ENCODE measurements at regions not wholly inside any gene's neighbourhood (a gene's known extent, or its start where the extent isn't known, plus 50 kb on each side); places are given as distances from the start of the nearest gene placed in this dataset.

- TF ChIP-seq TEAD1 (CRISPR knock-in tag; IDR thresholded peaks at IDR 0.05) (no peak), ERG (CRISPR knock-in tag; IDR thresholded peaks at IDR 0.05) (no peak), ZNF219 (CRISPR knock-in tag; IDR thresholded peaks at IDR 0.05; ENCODE audit: borderline replicate concordance) (no peak)
- Mint-ChIP-seq H3K27me3 (ENCODE audit: low read depth) (no peaks in the 10 kb centered on the region), H3K36me3 (peaks cover 28% of the 10 kb centered on the region), H3K27ac (no peak overlapping the region), H3K4me3 (no peak overlapping the region), H3K9me3 (peaks cover 39% of the 10 kb centered on the region), H3K4me1 (no peaks in the 10 kb centered on the region)
- CTCF ChIA-PET = no interaction called here
- ATAC-seq (no peak), DNase-seq (ENCODE audit: low spot score) (no peak)
- POLR2A ChIA-PET = no interaction called here
These were observed 859.6 kb downstream of the LTN1 start for GRCh38 chr21:28133116-28133515.

- peaks cover 39% of the 10 kb centered on the region for H3K9me3 Mint-ChIP-seq
- no peak for TF ChIP-seq FOXK1 (CRISPR knock-in tag; IDR thresholded peaks at IDR 0.05)
- no peak for TF ChIP-seq SMAD3 (CRISPR knock-in tag; IDR thresholded peaks at IDR 0.05; ENCODE audit: borderline replicate concordance)
- no peak for TF ChIP-seq STAT6 (CRISPR knock-in tag; conservative IDR thresholded peaks at IDR 0.05; ENCODE audit: low read depth)
- no peak for TF ChIP-seq ZNF532 (CRISPR knock-in tag; IDR thresholded peaks at IDR 0.05; ENCODE audit: borderline replicate concordance)
- TF ChIP-seq, protein P1, sequence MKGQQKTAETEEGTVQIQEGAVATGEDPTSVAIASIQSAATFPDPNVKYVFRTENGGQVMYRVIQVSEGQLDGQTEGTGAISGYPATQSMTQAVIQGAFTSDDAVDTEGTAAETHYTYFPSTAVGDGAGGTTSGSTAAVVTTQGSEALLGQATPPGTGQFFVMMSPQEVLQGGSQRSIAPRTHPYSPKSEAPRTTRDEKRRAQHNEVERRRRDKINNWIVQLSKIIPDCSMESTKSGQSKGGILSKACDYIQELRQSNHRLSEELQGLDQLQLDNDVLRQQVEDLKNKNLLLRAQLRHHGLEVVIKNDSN (CRISPR knock-in tag; IDR thresholded peaks at IDR 0.05) = no peak
- TF ChIP-seq PRRX2 (CRISPR knock-in tag; IDR thresholded peaks at IDR 0.05) = no peak
- TF ChIP-seq, protein P2, sequence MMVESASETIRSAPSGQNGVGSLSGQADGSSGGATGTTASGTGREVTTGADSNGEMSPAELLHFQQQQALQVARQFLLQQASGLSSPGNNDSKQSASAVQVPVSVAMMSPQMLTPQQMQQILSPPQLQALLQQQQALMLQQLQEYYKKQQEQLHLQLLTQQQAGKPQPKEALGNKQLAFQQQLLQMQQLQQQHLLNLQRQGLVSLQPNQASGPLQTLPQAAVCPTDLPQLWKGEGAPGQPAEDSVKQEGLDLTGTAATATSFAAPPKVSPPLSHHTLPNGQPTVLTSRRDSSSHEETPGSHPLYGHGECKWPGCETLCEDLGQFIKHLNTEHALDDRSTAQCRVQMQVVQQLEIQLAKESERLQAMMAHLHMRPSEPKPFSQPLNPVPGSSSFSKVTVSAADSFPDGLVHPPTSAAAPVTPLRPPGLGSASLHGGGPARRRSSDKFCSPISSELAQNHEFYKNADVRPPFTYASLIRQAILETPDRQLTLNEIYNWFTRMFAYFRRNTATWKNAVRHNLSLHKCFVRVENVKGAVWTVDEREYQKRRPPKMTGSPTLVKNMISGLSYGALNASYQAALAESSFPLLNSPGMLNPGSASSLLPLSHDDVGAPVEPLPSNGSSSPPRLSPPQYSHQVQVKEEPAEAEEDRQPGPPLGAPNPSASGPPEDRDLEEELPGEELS (CRISPR knock-in tag; IDR thresholded peaks at IDR 0.05) = no peak
- TF ChIP-seq NR1H2 (CRISPR knock-in tag; IDR thresholded peaks at IDR 0.05) = no peak
- TF ChIP-seq, protein P3, sequence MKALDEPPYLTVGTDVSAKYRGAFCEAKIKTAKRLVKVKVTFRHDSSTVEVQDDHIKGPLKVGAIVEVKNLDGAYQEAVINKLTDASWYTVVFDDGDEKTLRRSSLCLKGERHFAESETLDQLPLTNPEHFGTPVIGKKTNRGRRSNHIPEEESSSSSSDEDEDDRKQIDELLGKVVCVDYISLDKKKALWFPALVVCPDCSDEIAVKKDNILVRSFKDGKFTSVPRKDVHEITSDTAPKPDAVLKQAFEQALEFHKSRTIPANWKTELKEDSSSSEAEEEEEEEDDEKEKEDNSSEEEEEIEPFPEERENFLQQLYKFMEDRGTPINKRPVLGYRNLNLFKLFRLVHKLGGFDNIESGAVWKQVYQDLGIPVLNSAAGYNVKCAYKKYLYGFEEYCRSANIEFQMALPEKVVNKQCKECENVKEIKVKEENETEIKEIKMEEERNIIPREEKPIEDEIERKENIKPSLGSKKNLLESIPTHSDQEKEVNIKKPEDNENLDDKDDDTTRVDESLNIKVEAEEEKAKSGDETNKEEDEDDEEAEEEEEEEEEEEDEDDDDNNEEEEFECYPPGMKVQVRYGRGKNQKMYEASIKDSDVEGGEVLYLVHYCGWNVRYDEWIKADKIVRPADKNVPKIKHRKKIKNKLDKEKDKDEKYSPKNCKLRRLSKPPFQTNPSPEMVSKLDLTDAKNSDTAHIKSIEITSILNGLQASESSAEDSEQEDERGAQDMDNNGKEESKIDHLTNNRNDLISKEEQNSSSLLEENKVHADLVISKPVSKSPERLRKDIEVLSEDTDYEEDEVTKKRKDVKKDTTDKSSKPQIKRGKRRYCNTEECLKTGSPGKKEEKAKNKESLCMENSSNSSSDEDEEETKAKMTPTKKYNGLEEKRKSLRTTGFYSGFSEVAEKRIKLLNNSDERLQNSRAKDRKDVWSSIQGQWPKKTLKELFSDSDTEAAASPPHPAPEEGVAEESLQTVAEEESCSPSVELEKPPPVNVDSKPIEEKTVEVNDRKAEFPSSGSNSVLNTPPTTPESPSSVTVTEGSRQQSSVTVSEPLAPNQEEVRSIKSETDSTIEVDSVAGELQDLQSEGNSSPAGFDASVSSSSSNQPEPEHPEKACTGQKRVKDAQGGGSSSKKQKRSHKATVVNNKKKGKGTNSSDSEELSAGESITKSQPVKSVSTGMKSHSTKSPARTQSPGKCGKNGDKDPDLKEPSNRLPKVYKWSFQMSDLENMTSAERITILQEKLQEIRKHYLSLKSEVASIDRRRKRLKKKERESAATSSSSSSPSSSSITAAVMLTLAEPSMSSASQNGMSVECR (CRISPR knock-in tag; IDR thresholded peaks at IDR 0.05; ENCODE audit: borderline replicate concordance) = no peak
- no peak for TF ChIP-seq OVOL2 (CRISPR knock-in tag; IDR thresholded peaks at IDR 0.05; ENCODE audit: borderline replicate concordance)
- DNase-seq (ENCODE audit: low spot score) = no peak
- H3K36me3 Mint-ChIP-seq = peaks cover 28% of the 10 kb centered on the region
- H3K27ac Mint-ChIP-seq = no peak overlapping the region
- ChIA-PET POLR2A (no interaction called here), CTCF (no interaction called here)
- no peak overlapping the region for H3K4me3 Mint-ChIP-seq
- no peak for ATAC-seq
- no peaks in the 10 kb centered on the region for H3K4me1 Mint-ChIP-seq
- H3K27me3 Mint-ChIP-seq (ENCODE audit: low read depth) = no peaks in the 10 kb centered on the region
These were observed 860.0 kb downstream of the LTN1 start for GRCh38 chr21:28132713-28133112.
